ENCODE measurements at regions not wholly inside any gene's neighbourhood (a gene's known extent, or its start where the extent isn't known, plus 50 kb on each side); places are given as distances from the start of the nearest gene placed in this dataset.
"Not testable (repeated sequence)": the region's sequence is repeated elsewhere in the genome, so short reads cannot be mapped to it uniquely, and the experiment has no call there.

DNA sequence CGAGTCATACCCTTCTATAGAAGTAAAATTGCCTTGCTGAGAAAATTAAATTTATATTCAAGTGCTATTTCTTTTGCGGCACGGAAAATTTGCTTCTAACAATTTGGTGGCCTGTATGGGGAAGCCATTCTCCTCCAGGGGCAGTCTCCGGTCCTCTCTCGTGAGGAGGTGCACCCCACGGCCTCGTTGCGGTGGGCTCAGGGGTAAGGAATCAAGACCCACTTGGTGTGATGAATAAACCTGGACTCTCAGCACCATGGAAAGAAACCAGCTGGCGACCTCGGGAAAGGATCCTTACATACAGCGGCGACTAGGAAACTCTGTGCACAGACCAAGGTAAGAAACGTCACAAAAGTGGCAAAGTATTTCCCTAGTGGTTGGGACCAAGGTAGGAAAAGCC lies 252.9 kb downstream of the DPY19L2 start:
- ChIA-PET POLR2A (no interaction called here), CTCF (no interaction called here)

DNA sequence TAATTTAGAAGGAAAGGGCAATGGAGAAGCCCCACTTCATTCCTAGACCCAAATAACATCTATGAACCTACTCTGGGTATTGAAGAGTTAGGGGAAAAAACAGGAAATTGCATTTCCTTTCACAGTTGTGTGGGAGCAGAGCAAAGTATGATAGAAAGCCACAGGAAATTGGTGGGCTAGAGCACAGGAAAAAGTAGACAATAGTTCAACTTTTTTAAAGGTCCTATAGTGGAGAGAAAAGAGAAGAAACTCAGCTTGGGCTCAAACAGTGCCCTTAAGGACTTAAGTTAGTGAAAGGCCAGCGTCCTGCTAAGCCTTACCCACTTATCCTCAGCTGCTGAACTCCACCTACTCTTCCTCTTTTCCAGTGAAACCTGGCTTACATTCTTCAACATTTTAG lies 258.1 kb downstream of the DPY19L2 start:
- CTCF ChIA-PET = no interaction called here
- POLR2A ChIA-PET = no interaction called here

DNA sequence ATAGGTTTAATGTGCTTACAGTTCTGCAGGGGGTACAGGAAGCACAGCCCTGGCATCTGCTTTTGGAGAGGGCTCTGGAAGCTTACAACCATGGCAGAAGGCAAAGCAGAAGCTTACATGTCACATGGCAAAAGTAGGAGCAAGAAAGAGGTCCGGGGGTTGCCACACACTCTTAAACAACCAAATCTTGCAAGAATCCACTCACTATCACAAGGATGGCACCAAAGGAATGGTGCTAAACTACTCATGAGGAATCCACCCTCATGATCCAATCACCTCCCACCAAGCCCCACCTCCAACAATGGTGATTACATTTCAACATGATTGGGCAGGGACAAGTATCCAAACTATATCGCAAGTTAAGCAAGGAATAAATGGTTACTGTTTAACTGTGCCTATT lies 255.8 kb upstream of the AVPR1A start:
- CTCF ChIA-PET = no interaction called here

DNA sequence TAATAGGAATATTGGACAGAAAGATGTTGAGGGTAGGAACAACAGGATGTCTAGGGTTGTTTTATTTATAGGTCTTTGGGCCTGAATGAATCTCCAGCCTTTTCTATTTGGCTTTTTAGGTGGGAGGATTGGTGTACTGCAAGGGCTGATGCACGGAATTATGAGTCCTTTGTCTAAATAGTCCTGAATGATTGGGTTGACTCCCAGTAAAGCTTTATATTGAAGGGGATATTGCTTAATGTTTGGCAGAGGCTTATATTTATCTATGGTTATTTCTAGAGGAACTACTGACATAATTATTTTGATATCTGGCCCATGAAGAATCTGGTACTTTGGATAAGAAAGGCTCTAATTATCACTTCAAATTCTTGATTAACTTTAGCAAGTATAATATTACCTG lies 253.6 kb upstream of the AVPR1A start:
- CTCF ChIA-PET = no interaction called here
- POLR2A ChIA-PET = no interaction called here

More for the DNA sequence above, 255.8 kb upstream of the AVPR1A start:
- POLR2A ChIA-PET = no interaction called here

DNA sequence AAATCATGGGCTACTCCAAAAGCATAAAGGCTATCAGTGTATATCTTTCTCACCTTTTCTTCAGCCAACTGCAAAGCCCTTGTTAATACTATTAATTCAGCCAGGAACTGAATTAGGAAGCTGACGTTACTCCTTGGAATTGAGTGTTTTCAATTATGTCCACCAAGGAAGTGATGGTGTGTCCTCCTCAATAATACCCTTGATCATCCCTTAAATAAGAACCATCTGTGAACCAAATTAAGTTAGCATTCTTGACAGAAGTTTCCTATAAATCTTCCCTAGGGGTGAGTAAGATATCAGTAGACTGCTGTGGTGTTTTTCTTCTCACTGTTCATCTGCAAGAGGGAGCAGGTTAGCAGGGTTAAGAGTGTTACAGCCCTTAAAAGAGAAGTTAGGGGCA lies 252.3 kb upstream of the AVPR1A start:
- CTCF ChIA-PET = no interaction called here
- POLR2A ChIA-PET = no interaction called here

DNA sequence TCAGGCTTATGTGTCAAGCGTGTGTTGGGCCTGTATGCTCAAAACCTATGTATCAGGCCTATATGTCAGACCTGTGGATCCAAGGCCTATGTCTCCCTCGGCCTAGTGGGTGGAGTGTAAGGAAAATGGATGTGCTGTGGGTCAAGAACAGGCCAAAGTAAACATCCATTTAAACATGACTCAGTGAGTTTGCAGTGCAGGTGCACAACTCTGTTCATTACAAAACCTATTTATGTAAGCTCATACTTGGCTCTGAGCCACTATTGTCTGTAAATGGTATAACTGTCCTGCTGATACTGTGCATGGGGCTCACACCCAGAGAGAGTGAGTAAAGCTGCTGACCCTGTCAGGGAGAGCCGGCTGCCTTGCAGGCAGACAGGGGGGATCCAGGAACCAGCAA lies 249.7 kb upstream of the AVPR1A start:
- ChIA-PET POLR2A (no interaction called here), CTCF (interaction anchor here (0.7 to 1.1 kb wide), 2 partner anchors 18 to 99 kb away, joined by 3 read pairs; no protein-coding TSS in a partner anchor)

DNA sequence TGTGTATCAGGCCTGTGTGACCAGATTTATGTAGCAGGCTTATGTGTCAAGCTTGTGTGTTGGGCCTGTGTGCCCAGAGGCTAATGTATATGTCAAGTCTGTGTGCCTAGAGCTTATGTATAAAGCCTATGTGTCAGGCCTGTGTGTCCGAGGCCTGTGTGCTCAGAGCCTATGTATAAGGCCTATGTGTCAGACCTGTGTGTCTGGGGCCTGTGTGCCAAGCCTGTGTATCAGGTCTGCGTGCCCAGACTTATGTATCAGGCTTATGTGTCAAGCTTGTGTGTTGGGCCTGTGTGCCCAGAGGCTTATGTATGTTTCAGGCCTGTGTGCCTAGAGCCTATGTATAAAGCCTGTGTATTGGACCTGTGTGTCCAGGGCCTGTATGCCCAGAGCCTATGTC lies 249.3 kb upstream of the AVPR1A start:
- POLR2A ChIA-PET = no interaction called here
- CTCF ChIA-PET = interaction anchor here (1.1 kb wide), 1 partner anchor 99 kb away, joined by 3 read pairs; no protein-coding TSS in a partner anchor

DNA sequence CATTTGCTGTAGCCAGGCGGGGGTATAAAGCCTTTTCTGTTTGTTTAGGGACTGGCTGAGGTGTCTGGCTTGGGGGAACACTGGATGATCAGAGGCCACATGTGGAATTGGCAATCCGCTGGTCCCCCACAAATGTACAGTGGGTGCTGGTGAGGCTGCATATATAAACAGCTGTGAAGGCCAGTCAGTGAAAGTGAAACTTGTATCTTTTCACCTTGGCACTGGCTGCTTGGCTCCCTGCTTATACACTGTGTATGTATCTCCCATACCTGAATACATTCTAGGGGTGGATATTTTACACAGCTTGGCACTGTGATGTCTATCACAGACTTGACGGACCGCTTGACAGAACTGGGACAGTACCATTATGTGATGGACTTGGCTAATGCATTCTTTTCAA lies 246.8 kb upstream of the AVPR1A start:
- ChIA-PET CTCF (interaction anchor here (0.6 kb wide), 1 partner anchor 41 kb away, joined by 5 read pairs; no protein-coding TSS in a partner anchor), POLR2A (no interaction called here)

DNA sequence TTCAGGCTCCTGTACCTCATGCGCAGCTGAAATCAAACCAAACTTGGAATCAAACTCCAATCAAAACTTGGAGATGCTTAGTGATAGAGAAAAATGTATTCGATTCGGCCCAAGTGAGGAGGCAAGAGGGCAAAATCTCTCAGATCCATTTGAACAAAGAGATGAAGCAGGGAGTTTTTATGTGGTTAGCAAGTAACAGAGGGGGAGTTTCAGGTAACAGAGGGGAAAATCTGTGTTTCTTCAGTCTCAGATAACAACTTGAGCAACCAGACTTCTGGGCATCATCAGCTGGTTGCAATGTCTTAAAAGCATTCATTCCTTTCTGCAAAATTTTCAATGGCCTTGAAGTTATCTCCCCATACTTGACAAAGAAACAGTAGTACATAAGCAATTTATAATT lies 245.1 kb upstream of the AVPR1A start:
- POLR2A ChIA-PET = no interaction called here
- CTCF ChIA-PET = no interaction called here

DNA sequence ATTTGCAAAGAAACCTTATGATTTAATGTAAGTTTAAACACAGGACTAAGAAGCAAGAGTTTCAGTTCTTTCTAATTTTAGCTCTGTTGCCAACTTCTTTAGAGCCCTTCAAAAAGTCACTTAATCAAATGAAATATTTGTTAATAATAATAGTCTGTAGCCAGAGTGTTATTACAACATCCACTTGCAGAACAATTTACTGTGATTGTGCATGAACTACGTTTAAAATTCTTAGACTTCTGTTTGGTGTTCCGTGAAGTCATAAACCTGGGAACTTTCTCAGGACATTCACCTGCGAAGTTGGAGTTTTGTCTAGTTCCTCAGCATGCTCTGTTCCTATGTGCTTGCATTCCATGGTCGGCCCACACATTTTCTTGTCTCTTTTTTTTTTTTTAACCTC lies 244.0 kb upstream of the AVPR1A start:
- POLR2A ChIA-PET = no interaction called here
- CTCF ChIA-PET = no interaction called here

DNA sequence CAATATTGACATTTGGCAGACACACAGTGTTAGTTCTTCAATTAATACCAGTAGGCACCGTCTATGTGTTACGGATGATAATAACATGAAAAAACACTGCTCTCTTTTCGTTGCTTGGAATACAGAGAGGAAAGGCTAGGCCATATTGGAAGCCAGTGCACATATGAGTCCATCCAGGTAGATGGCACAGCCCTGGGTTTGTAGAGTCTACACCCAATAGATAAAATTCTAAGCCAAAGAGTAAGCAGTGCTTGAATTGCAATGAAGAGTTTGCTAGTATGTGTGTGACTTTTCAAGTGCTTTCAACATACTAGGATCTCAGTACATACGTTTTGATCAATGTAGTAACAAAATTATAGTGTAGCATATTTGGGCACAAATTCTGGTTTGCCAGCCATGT lies 243.3 kb upstream of the AVPR1A start:
- ChIA-PET CTCF (no interaction called here), POLR2A (no interaction called here)

DNA sequence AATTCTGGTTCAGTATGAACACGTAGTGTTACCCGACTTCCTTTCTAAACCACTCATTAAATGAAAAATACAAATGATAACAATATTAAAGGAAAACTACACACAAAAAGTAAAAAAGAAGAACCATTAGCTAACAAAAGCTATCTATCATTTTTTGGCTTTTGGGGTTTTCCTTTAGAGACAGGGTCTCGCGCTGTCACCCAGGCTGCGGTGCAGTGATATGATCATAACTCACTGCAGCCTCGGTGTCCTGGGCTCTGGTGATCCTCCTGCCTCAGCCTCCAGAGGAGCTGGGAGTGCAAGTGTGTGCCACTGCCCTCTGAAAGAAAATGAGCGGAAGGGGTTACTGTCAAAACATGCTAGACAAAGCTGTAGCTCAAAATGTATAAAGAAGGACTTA lies 238.2 kb upstream of the AVPR1A start:
- POLR2A ChIA-PET = no interaction called here
- CTCF ChIA-PET = no interaction called here

DNA sequence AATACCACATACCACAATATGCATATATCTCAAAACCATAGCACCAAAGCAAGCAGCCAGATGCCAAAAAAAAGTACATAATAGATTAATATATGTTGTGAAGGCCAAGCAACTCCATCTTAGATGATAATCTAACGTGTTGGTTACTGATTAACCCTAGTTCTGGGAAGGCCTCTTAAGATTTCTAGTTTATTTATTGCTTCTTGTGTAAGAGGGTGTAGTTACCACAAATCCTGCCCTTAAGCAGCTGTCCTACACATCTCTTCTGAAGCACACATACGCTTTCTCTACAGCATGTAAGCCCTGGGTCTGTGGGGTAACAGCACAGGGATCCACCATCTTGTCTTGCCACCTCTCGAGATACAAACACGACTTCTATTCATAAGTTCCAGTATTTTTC lies 236.8 kb upstream of the AVPR1A start:
- CTCF ChIA-PET = no interaction called here
- POLR2A ChIA-PET = no interaction called here

DNA sequence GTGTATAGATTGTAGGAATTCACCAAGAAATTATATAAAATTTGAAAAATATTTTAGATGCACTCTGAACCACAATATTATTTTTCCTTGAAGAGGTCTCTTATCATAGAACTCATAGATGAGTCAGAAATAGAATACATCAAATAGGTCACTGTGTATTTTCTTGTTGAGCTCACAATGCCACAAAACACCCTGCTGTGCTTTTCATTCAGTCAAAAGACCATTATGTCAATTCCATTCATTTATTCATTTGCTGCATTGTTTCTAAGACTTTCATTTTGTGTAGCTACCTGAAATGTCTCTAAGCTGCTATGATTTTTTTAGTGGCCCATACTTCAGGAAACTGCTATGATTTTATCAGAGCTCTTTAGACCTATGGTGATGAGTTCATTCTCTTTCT lies 231.9 kb upstream of the AVPR1A start:
- POLR2A ChIA-PET = no interaction called here

DNA sequence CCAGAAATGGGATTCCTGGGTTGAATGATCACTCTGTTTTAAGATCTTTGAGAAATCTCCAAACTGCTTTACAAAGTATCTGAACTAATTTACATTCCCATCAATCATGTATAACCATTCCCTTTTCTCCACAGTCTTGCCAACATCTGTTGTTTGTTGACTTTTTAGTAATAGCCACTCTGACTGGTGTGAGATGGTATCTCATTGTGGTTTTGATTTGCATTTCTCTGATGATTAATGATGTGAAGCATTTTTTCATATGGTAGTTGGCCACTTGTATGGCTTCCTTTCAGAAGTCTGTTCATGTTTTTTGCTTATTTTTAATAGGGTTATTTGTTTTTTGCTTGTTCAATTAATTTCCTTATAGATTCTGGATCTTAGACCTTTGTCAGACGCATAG lies 211.8 kb upstream of the AVPR1A start:
- POLR2A ChIA-PET = no interaction called here
- CTCF ChIA-PET = no interaction called here

More for the DNA sequence above, 231.9 kb upstream of the AVPR1A start:
- CTCF ChIA-PET = no interaction called here

DNA sequence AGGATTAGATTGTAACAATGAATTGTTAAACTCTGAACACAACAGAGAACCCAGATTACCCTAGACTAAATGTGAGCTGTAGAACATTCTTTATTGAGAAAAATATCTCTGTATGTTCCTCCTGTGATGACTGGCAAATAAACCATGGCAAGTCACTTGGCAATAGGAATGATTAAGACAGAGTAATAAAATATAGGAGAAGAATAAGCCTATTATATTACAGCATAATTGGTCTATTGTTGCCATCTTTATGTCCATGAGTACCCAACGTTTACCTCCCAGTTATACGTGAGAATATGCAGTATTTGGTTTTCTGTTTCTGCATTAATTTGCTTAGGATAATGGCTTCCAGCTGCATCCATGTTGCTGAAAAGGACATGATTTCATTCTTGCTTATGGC lies 211.2 kb upstream of the AVPR1A start:
- POLR2A ChIA-PET = no interaction called here
- CTCF ChIA-PET = no interaction called here

DNA sequence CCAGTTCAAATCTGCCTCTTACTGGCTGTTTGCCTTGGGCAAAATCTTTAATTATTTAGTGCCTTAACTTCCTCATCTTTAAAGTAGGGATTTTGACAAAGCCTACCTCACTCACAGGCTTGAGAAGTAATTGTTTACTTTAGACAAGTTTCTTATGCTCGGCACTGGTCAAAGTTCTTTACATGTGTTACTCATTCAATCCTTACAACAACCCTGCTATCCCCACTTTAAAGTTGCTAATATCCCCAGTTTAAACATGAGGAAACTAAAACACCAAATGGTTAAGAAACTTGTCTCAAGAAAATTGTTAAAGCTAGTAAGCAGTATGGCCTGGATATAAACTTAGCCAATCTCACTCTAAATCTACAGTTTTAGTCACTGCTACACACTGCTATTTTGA lies 204.0 kb upstream of the AVPR1A start:
- ChIA-PET CTCF (no interaction called here), POLR2A (no interaction called here)

DNA sequence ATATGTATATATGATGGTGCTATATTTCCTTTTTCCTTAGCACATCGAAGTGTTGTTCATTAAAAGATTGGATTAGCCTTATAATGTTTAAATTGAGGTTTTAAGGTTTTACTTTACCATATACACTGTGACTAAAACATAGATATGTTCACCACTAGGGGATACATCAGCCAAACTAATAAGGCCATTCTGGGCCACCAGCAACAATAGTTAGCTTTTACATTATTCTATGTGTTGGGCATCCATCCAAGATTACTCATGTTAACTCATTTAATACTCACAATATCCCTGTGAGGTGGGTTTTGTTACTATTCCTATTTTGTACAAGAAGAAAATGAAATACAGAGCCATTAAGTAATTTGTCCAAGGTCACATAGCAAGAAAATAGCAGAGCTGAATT lies 202.6 kb upstream of the AVPR1A start:
- ChIA-PET POLR2A (no interaction called here), CTCF (no interaction called here)

DNA sequence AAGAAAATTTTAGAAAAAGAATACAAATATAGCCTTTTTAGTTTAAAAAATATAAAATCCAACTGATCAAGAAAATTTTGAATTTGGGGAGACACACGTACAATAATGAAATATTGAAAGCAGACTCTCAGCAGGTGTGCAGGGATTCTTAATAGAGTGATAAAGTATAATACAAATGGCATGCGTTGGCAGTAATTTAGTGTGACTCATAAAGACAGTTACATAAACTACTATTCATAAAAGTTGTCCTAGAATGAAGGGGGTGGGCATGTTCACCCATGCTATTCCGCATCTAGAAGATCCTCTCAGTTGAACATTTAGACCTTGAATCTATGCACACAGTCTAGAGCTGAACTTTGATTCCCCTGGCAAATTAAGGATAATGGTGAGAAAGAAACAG lies 200.4 kb upstream of the AVPR1A start:
- CTCF ChIA-PET = no interaction called here
- POLR2A ChIA-PET = no interaction called here

DNA sequence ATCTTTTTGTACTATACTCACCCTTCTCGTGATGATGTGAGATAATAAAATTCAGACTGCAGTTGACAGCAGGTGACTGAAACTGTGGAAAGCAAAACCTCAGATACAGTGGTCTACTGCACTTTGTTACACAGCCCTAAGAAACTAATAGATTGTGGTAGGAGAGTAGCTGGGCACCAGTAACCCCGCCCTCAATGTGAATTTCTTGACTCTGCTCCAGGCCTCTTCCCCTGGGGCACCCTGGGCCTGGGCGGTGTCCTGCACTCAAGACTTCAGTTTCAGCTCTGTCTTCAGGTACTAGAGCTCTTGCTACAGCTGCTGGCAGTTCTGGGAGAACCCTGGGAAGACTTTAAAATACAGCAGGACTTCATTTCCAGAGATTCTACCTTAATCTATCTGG lies 197.6 kb upstream of the AVPR1A start:
- CTCF ChIA-PET = no interaction called here
- POLR2A ChIA-PET = no interaction called here

DNA sequence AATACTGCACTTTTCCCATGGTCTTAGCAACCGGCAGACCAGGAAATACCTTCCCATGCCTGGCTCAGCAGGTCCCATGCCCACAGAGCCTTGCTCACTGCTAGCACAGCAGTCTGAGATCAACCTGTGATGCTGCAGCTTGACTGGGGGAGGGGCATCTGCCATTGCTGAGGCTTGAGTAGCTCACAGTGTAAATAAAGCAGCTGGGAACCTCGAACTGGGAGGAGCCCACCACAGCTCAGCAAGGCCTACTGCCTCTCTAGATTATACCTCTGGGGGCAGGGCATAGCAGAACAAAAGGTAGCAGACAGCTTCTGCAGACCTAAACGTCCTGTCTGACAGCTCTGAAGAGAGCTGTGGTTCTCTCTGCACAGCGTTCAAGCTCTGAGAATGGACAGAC lies 186.2 kb upstream of the AVPR1A start:
- POLR2A ChIA-PET, CTCF ChIA-PET: not testable (repeated sequence)

DNA sequence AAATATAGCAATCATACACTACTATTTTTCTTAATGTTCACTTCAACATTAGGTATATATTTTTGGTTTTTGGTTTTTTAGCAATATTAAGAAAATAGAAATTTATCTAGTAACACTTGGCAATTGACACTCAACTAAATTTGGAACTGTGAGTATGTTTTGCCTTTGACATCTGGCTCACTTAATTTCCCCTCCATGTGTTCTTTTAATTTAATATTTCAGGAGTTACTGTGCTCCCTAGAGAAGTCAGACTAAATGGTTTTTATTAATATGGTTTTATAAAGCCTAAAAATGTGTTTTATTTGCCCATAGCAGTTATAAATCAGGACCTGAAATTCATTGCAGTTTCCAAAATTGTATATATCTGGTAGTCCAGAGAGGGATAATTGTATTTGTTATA lies 175.3 kb upstream of the AVPR1A start:
- CTCF ChIA-PET = no interaction called here
- POLR2A ChIA-PET = no interaction called here

DNA sequence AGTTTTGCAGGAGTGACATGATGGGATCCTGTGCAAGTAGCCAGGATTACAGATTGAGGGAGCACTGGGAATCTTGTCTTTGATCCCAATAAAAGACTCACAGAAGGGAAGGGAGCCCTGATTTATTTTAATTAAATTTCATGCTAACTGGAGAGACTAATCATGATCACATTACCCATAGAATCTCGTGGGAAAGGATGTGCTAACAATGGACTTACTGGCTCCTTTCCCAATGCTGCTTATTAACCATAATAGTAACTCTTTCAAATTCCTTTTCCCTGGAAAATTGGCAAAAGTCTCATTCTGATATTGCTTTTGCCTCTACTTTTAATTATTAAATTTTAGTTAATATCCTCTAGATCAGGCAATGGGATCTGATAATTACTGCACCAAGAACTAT lies 174.8 kb upstream of the AVPR1A start:
- ChIA-PET CTCF (no interaction called here), POLR2A (no interaction called here)
